ENCODE measurements at regions not wholly inside any gene's neighbourhood (a gene's known extent, or its start where the extent isn't known, plus 50 kb on each side); places are given as distances from the start of the nearest gene placed in this dataset.

GRCh38 chr7:106397994-106398393 is 113.2 kb upstream of the NAMPT start:
- Histone ChIP-seq H3K4me1 (no peaks in the 10 kb centered on the region), H3K36me3 (no peaks in the 10 kb centered on the region), H3K27me3 (no peaks in the 10 kb centered on the region), H3K4me3 (no peak overlapping the region), H3K9me3 (no peaks in the 10 kb centered on the region), H3K27ac (no peak overlapping the region)
- DNase-seq = no peak
- TF ChIP-seq CTCF (IDR thresholded peaks at IDR 0.05) = no peak
- TF ChIP-seq POLR2A (IDR thresholded peaks at IDR 0.05) = no peak

GRCh38 chr7:106394526-106394925 is 109.7 kb upstream of the NAMPT start:
- Histone ChIP-seq H3K27ac (no peak overlapping the region), H3K27me3 (no peaks in the 10 kb centered on the region), H3K4me1 (no peaks in the 10 kb centered on the region), H3K4me3 (no peak overlapping the region), H3K9me3 (no peaks in the 10 kb centered on the region), H3K36me3 (no peaks in the 10 kb centered on the region)
- no peak for TF ChIP-seq CTCF (IDR thresholded peaks at IDR 0.05)
- TF ChIP-seq POLR2A (IDR thresholded peaks at IDR 0.05) = no peak
- no peak for DNase-seq

- Histone ChIP-seq H3K4me1 (no peaks in the 10 kb centered on the region), H3K4me3 (no peak overlapping the region), H3K27ac (no peak overlapping the region), H3K27me3 (no peaks in the 10 kb centered on the region), H3K36me3 (no peaks in the 10 kb centered on the region), H3K9me3 (no peaks in the 10 kb centered on the region)
- DNase-seq = no peak
- no peak for TF ChIP-seq CTCF (IDR thresholded peaks at IDR 0.05)
- TF ChIP-seq POLR2A (IDR thresholded peaks at IDR 0.05) = no peak
These were observed 108.9 kb upstream of the NAMPT start for GRCh38 chr7:106393564-106394251.

GRCh38 chr7:106392590-106392989 is 107.8 kb upstream of the NAMPT start:
- no peaks in the 10 kb centered on the region for H3K36me3 ChIP-seq

GRCh38 chr7:106392144-106392543 is 107.4 kb upstream of the NAMPT start:
- no peaks in the 10 kb centered on the region for H3K9me3 ChIP-seq
- no peaks in the 10 kb centered on the region for H3K36me3 ChIP-seq
- no peaks in the 10 kb centered on the region for H3K27me3 ChIP-seq
- no peak for DNase-seq
- no peaks in the 10 kb centered on the region for H3K4me1 ChIP-seq
- TF ChIP-seq CTCF (IDR thresholded peaks at IDR 0.05) (no peak), POLR2A (IDR thresholded peaks at IDR 0.05) (no peak)
- H3K4me3 ChIP-seq = no peak overlapping the region
- H3K27ac ChIP-seq = no peak overlapping the region

More at GRCh38 chr7:106392590-106392989, 107.8 kb upstream of the NAMPT start:
- TF ChIP-seq POLR2A (IDR thresholded peaks at IDR 0.05) (no peak), CTCF (IDR thresholded peaks at IDR 0.05) (no peak)
- no peak overlapping the region for H3K27ac ChIP-seq
- no peaks in the 10 kb centered on the region for H3K27me3 ChIP-seq
- no peaks in the 10 kb centered on the region for H3K9me3 ChIP-seq
- H3K4me1 ChIP-seq = no peaks in the 10 kb centered on the region
- H3K4me3 ChIP-seq = no peak overlapping the region
- no peak for DNase-seq

GRCh38 chr7:106386958-106387357 is 102.2 kb upstream of the NAMPT start:
- TF ChIP-seq CTCF (IDR thresholded peaks at IDR 0.05) = no peak
- no peak for TF ChIP-seq POLR2A (IDR thresholded peaks at IDR 0.05)
- Histone ChIP-seq H3K9me3 (no peaks in the 10 kb centered on the region), H3K27ac (no peak overlapping the region), H3K4me1 (no peaks in the 10 kb centered on the region), H3K27me3 (no peaks in the 10 kb centered on the region), H3K36me3 (no peaks in the 10 kb centered on the region), H3K4me3 (no peak overlapping the region)
- DNase-seq = no peak

Data from Peyer's patch (tissue), 4 donors.